ENCODE measurements at regions not wholly inside any gene's neighbourhood (a gene's known extent, or its start where the extent isn't known, plus 50 kb on each side); places are given as distances from the start of the nearest gene placed in this dataset.

DNA sequence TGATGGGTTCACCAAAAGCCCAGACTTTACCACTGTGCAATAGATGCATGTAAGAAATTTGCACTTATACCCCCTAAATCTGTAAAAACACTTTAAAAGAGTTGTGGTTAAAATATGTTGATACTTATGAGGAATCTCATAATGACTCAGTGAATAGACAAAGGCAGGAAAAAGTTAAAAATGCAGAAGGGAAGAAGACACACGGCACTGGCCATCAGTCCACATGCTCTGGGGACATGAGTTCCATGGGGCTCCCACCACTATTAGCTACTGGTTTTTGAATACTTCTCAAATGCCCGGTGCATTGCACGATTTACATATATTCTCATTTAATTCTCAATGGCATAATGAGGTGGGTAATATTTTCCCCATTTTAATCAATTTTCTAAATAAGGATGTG, 59.3 kb upstream of the BLID start:
- H3K4me3 ChIP-seq (replicated peaks in 1 of 2; ENCODE audit: low read depth in 2 of 2, low read length in 2 of 2): peak overlapping the region in 1 of 2 donors; percentile 64
- peak in 1 of 2 donors; percentile 57 for DNase-seq (ENCODE audit: low read depth in 2 of 2)
- TF ChIP-seq, protein P1, sequence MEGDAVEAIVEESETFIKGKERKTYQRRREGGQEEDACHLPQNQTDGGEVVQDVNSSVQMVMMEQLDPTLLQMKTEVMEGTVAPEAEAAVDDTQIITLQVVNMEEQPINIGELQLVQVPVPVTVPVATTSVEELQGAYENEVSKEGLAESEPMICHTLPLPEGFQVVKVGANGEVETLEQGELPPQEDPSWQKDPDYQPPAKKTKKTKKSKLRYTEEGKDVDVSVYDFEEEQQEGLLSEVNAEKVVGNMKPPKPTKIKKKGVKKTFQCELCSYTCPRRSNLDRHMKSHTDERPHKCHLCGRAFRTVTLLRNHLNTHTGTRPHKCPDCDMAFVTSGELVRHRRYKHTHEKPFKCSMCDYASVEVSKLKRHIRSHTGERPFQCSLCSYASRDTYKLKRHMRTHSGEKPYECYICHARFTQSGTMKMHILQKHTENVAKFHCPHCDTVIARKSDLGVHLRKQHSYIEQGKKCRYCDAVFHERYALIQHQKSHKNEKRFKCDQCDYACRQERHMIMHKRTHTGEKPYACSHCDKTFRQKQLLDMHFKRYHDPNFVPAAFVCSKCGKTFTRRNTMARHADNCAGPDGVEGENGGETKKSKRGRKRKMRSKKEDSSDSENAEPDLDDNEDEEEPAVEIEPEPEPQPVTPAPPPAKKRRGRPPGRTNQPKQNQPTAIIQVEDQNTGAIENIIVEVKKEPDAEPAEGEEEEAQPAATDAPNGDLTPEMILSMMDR (IDR thresholded peaks at IDR 0.05; ENCODE audit: low read depth, low read length): no peak

DNA sequence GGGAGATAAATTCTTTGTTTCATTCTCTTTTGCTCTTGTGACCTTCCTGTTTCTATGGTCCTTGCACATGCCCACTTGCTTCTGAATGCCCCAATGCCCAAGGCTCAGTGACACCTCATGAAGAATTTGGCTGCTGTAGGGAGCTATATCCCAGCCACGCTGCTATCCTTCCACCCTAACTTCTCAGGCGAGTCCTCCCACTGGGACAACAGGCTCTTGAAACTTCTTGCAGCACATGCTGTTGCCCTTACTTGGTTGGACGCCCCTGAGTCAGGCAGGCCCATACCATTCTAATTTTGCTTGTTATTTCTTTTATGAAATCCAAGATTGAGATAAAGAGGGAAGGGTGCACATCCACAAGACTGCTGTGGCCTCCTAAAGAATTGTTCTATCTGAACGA, 57.6 kb upstream of the BLID start:
- no peak overlapping the region for H3K4me3 ChIP-seq (replicated peaks in 1 of 2; ENCODE audit: low read depth in 2 of 2, low read length in 2 of 2)
- TF ChIP-seq, protein P1 (IDR thresholded peaks at IDR 0.05; ENCODE audit: low read depth, low read length): no peak
- DNase-seq (ENCODE audit: low read depth in 2 of 2): peak in 1 of 2 donors; percentile 37

GRCh38 chr11:122173074-122173450, 57.0 kb upstream of the BLID start:
- no peak overlapping the region for H3K4me3 ChIP-seq (replicated peaks in 1 of 2; ENCODE audit: low read depth in 2 of 2, low read length in 2 of 2)

GRCh38 chr11:122172352-122173073, 56.5 kb upstream of the BLID start:
- TF ChIP-seq, protein P1 (IDR thresholded peaks at IDR 0.05; ENCODE audit: low read depth, low read length): no peak
- no peak for DNase-seq (ENCODE audit: low read depth in 2 of 2)
- no peak overlapping the region for H3K4me3 ChIP-seq (replicated peaks in 1 of 2; ENCODE audit: low read depth in 2 of 2, low read length in 2 of 2)

More at GRCh38 chr11:122173074-122173450, 57.0 kb upstream of the BLID start:
- TF ChIP-seq, protein P1 (IDR thresholded peaks at IDR 0.05; ENCODE audit: low read depth, low read length): no peak
- DNase-seq (ENCODE audit: low read depth in 2 of 2): no peak

GRCh38 chr11:122170815-122171475, 54.9 kb upstream of the BLID start:
- TF ChIP-seq, protein P1 (IDR thresholded peaks at IDR 0.05; ENCODE audit: low read depth, low read length): no peak
- H3K4me3 ChIP-seq (replicated peaks in 1 of 2; ENCODE audit: low read depth in 2 of 2, low read length in 2 of 2): no peak overlapping the region
- peak in 1 of 2 donors; percentile 90 for DNase-seq (ENCODE audit: low read depth in 2 of 2)

GRCh38 chr11:122168218-122168617, 52.2 kb upstream of the BLID start:
- DNase-seq (ENCODE audit: low read depth in 2 of 2): no peak
- H3K4me3 ChIP-seq (replicated peaks in 1 of 2; ENCODE audit: low read depth in 2 of 2, low read length in 2 of 2): no peak overlapping the region
- TF ChIP-seq, protein P1 (IDR thresholded peaks at IDR 0.05; ENCODE audit: low read depth, low read length): no peak

All from cardiac fibroblast (primary cell).